Spleen (tissue), 7 donors: ENCODE measurements at regions not wholly inside any gene's neighbourhood (a gene's known extent, or its start where the extent isn't known, plus 50 kb on each side); places are given as distances from the start of the nearest gene placed in this dataset.

ENCODE experiments used
- CTCF ChIP-seq, 11 experiments: fragments of 200-600 bp in 7 of 11; fragments of 450-650 bp in 4 of 11; sonication (generic) in 4 of 11; IDR thresholded peaks in 8 of 11; conservative IDR thresholded peaks in 3 of 11; 1 replicate in 7 of 11; 2 replicates in 4 of 11; pipeline versions ENCODE4 v1.4.0 to v1.8.0; 2016 to 2021; ENCODE audit warnings: antibody characterized with exemption in 11 of 11, inconsistent platforms in 4 of 11, mild to moderate bottlenecking in 1 of 11
- POLR2A ChIP-seq, 3 donors: fragments of 450-650 bp; IDR thresholded peaks; one replicate each; pipeline ENCODE4 v1.5.1; 2017; ENCODE audit warnings: antibody characterized with exemption in 3 of 3, mild to moderate bottlenecking in 1 of 3
- POLR2AphosphoS5 ChIP-seq, 3 donors: sonication (generic); formaldehyde crosslinking; IDR thresholded peaks; one replicate each; pipeline ENCODE4 v1.5.1; 2017; ENCODE audit warnings: antibody characterized with exemption in 3 of 3
- donor health status: DM: no; HTN: no; CAD: no; lungs with moderate emphysema.
- donor health status: DM: no; HTN: no; CAD: no.
- donor health status: DM: no; HTN: no; CAD: no.

GRCh38 chrX:52261463-52262194 is 76.9 kb downstream of the MAGED4 start:
- peak; percentile 84 to 100 (median 96) for TF ChIP-seq CTCF (IDR thresholded peaks at IDR 0.05 in 8 of 11, conservative IDR thresholded peaks at IDR 0.05 in 3 of 11)
- peak in 1 of 3 donors; percentile 20 for TF ChIP-seq POLR2A (IDR thresholded peaks at IDR 0.05)
- TF ChIP-seq POLR2AphosphoS5 (IDR thresholded peaks at IDR 0.05), result peak; percentile 81 to 88 (median 84)
